Right lobe of liver (tissue), 6 donors: ENCODE measurements at regions not wholly inside any gene's neighbourhood (a gene's known extent, or its start where the extent isn't known, plus 50 kb on each side); places are given as distances from the start of the nearest gene placed in this dataset.

Source experiments
- ATAC-seq, 4 donors: fragments of 200-7000 bp; cut with Tn5 transposase; one replicate each; pipeline ENCODE4 v1.9.1; 2020; ENCODE audit warnings: mild to moderate bottlenecking in 4 of 4, moderate library complexity in 4 of 4
- DNase-seq, 3 donors: peaks; one replicate each; pipeline ENCODE4 v3.0.0-alpha.2; 2020
- H3K27ac ChIP-seq, 3 donors: fragments of 200-600 bp; one replicate each; pipeline ENCODE4 v1.8.0; 2022
- H3K27me3 ChIP-seq, 2 donors: fragments of 200-600 bp; one replicate each; pipeline ENCODE4 v1.8.0; 2022
- H3K36me3 ChIP-seq, 4 donors: fragments of 200-600 bp; sonication (generic) in 1 of 4; one replicate each; pipeline versions ENCODE4 v1.5.1 to v1.8.0; 2017 to 2022; ENCODE audit warnings: control low read depth in 1 of 4
- H3K4me1 ChIP-seq, 4 donors: fragments of 200-600 bp; sonication (generic) in 1 of 4; one replicate each; pipeline versions ENCODE4 v1.5.1 to v1.8.0; 2017 to 2022; ENCODE audit warnings: control low read depth in 1 of 4
- H3K4me3 ChIP-seq, 3 donors: fragments of 200-600 bp; one replicate each; pipeline ENCODE4 v1.8.0; 2022
- H3K9me3 ChIP-seq, 4 donors: fragments of 200-600 bp; sonication (generic) in 1 of 4; one replicate each; pipeline versions ENCODE4 v1.5.1 to v1.8.0; 2017 to 2022; ENCODE audit warnings: control low read depth in 1 of 4
- POLR2A ChIP-seq: fragments of 450-650 bp; IDR thresholded peaks from one replicate; pipeline ENCODE4 v1.6.1; 2017; ENCODE audit warnings: antibody characterized with exemption, mild to moderate bottlenecking
- WGBS: methylation state at CpG from one replicate; pipeline ENCODE4 v1.1.6; 2018; ENCODE audit warnings: low coverage, low lambda C conversion rate; ENCODE audit not compliant: insufficient coverage; ENCODE audit errors: missing lambda C conversion rate; 5-methylcytosine and 5-hydroxymethylcytosine counted together
- intact Hi-C, 2 donors: fragments of 100-400 bp; cut with DNase I; formaldehyde crosslinking; loops; one replicate each; pipeline versions ENCODE4 v1.11.2 to v1.14.1; 2022
- TF ChIP-seq, protein P1 (sequence below), 4 donors: fragments of 200-600 bp in 3 of 4; fragments of 450-650 bp in 1 of 4; IDR thresholded peaks; one replicate each; pipeline versions ENCODE4 v1.5.1 to v1.8.0; 2016 to 2022; ENCODE audit warnings: antibody characterized with exemption in 4 of 4, mild to moderate bottlenecking in 2 of 4
- donor health status: DM: no; HTN: yes; CAD: no.
- donor health status: DM: no; HTN: no; CAD: no.
- donor health status: DM: no; HTN: no; CAD: no.
- donor health status: DM: no; HTN: yes; CAD: no.
- donor health status: DM: no; HTN: yes; CAD: no.

DNA sequence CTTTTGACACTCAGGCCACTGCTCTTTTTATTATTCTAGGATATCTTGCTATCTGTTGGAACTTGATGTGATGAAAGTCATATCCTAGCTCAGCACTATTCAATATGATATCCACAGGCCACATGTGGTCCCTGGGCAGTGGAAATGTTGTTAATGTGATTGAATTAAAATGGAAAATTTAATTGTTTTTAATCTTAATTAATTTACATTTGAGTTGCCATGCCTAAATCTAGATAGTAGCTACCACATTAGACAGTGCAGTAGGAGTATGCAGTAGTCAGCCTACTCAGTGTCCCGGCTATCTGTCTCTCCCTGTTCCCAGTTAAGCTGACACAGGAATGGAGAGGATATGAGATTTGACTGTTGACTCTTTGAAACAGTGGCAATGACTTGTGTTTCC, 460.2 kb downstream of the GBE1 start:
- no peaks in the 10 kb centered on the region for H3K27me3 ChIP-seq
- H3K4me3 ChIP-seq, result no peak overlapping the region
- WGBS, result 50% methylated on average over 1 of the region's 1 CpG
- H3K36me3 ChIP-seq, result no peaks in the 10 kb centered on the region
- no peak for TF ChIP-seq POLR2A
- TF ChIP-seq, protein P1, sequence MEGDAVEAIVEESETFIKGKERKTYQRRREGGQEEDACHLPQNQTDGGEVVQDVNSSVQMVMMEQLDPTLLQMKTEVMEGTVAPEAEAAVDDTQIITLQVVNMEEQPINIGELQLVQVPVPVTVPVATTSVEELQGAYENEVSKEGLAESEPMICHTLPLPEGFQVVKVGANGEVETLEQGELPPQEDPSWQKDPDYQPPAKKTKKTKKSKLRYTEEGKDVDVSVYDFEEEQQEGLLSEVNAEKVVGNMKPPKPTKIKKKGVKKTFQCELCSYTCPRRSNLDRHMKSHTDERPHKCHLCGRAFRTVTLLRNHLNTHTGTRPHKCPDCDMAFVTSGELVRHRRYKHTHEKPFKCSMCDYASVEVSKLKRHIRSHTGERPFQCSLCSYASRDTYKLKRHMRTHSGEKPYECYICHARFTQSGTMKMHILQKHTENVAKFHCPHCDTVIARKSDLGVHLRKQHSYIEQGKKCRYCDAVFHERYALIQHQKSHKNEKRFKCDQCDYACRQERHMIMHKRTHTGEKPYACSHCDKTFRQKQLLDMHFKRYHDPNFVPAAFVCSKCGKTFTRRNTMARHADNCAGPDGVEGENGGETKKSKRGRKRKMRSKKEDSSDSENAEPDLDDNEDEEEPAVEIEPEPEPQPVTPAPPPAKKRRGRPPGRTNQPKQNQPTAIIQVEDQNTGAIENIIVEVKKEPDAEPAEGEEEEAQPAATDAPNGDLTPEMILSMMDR (IDR thresholded peaks at IDR 0.05), result no peak
- ATAC-seq (no peak), DNase-seq (no peak)
- no peaks in the 10 kb centered on the region for H3K4me1 ChIP-seq
- H3K9me3 ChIP-seq, result no peaks in the 10 kb centered on the region
- intact Hi-C loops, result no loop called here
- H3K27ac ChIP-seq, result no peak overlapping the region

DNA sequence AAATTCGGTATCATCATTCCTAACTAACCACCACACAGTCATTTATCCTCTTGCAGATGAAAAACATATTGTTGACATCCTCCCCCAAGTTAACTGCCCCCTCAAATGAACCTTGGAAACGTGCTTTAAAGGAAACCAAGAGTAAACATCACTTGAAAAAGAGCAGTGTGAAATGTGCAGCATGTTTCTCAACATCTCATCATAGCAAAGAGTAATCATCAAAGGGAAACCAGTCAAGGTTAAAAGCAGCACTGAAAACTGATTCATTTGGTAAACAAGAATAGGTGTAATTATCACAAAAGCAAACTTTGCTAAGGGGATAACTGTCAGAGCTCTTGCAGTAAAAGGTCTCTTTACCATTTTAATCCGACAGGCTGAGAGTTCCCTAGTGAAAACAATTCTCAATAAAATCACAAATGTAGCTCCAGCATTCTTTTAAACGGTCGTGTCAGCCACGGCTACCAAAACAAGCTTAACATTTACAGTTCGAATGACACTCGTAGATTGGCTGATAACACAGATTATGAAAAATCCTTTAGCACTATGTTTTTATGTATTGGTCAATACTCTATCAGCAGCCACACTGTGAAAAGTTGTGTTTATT, 461.0 kb downstream of the GBE1 start:
- TF ChIP-seq, protein P1 (IDR thresholded peaks at IDR 0.05), result no peak
- TF ChIP-seq POLR2A, result no peak
- ATAC-seq (peak in 1 of 4 donors; percentile 86), DNase-seq (no peak)
- no peaks in the 10 kb centered on the region for H3K4me1 ChIP-seq
- intact Hi-C loops, result no loop called here
- H3K4me3 ChIP-seq, result no peak overlapping the region
- H3K27me3 ChIP-seq, result no peaks in the 10 kb centered on the region
- no peaks in the 10 kb centered on the region for H3K36me3 ChIP-seq
- no peak overlapping the region for H3K27ac ChIP-seq
- no peaks in the 10 kb centered on the region for H3K9me3 ChIP-seq
- WGBS, result 50% methylated on average over 8 of the region's 8 CpGs

DNA sequence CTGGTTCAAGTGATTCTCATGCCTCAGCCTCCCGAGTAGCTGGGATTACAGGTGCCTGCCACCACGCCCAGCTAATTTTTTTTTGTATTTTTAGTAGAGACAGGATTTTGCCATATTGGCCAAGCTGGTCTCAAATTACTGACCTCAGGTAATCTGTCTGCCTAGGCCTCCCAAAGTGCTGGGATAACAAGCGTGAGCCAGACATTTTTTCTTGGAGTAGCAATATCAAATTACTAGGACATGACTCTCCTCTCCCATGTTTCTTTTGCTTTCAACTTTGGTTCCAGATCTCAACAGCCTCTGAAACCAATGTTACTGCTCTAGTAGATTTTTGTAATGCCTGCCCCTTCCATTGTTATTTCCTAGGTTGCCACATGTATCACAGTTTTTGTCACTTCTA, 462.0 kb downstream of the GBE1 start:
- Histone ChIP-seq H3K27me3 (no peaks in the 10 kb centered on the region), H3K36me3 (no peaks in the 10 kb centered on the region), H3K4me3 (no peak overlapping the region), H3K4me1 (no peaks in the 10 kb centered on the region), H3K27ac (no peak overlapping the region), H3K9me3 (no peaks in the 10 kb centered on the region)
- ATAC-seq (no peak), DNase-seq (no peak)
- 88% methylated on average over 3 of the region's 3 CpGs for WGBS
- intact Hi-C loops, result no loop called here
- TF ChIP-seq, protein P1 (IDR thresholded peaks at IDR 0.05), result no peak
- no peak for TF ChIP-seq POLR2A

DNA sequence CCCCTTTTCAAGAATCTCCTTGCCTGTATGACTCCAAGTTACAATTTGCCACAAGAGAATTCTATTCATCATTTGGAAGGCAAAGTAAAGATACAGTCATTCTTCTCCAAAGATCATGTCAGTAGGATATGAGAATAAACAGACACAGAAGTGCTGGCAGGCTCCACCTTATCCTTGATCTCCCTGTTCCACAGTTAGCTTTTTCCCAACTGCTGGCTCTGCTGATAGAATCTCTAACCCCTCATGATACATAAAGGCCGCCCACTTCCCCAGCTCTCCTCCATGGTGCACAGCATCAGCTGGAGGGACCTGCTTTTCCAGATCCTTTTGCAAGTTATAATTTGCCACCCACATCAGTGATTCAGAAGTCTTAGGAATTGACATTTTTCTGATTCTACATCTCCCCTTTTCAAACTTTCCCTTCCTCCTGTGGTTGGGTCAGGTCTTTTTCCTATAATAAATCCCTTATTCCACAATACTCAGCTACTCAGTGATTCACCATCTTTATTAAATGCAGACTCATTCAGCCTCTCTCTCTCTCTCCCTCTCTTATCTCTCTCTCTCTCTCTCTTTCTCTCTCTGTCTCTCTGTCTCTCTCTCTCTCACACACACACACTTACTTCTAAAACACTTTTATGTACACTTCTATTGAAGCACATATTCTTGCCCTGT, 465.4 kb downstream of the GBE1 start:
- TF ChIP-seq, protein P1 (IDR thresholded peaks at IDR 0.05), result no peak
- TF ChIP-seq POLR2A, result no peak
- 79% methylated on average over 1 of the region's 1 CpG for WGBS
- intact Hi-C loops, result no loop called here
- Histone ChIP-seq H3K4me3 (no peak overlapping the region), H3K9me3 (no peaks in the 10 kb centered on the region), H3K36me3 (peaks cover 0 to 3% (median 0%) of the 10 kb centered on the region in 4 donors), H3K4me1 (no peaks in the 10 kb centered on the region), H3K27me3 (no peaks in the 10 kb centered on the region), H3K27ac (no peak overlapping the region)
- DNase-seq (no peak), ATAC-seq (no peak)
